Lung (tissue), 11 donors: ENCODE measurements at regions not wholly inside any gene's neighbourhood (a gene's known extent, or its start where the extent isn't known, plus 50 kb on each side); places are given as distances from the start of the nearest gene placed in this dataset.
A peak's percentile ranks its signal among the peaks of the same experiment; 100 is the strongest.
"Not testable (repeated sequence)": the region's sequence is repeated elsewhere in the genome, so short reads cannot be mapped to it uniquely, and the experiment has no call there.

Experiments used
- ATAC-seq: fragments of 200-7000 bp; cut with Tn5 transposase; one replicate; pipeline ENCODE4 v1.9.1; 2020; ENCODE audit warnings: moderate number of reproducible peaks; ENCODE audit not compliant: insufficient read depth, low FRiP score
- DNase-seq, 3 donors: peaks; one replicate each; pipeline ENCODE4 v3.0.0-alpha.2; 2013 to 2017
- H3K27ac ChIP-seq, 2 donors: one replicate each; pipeline ENCODE4 v1.5.1; 2013; ENCODE audit warnings: mild to moderate bottlenecking in 2 of 2, moderate library complexity in 2 of 2, control low read depth in 1 of 2, inconsistent platforms in 1 of 2, low read depth in 1 of 2, low read length in 1 of 2
- H3K27me3 ChIP-seq, 3 donors: one replicate each; pipeline ENCODE4 v1.5.1; 2013; ENCODE audit warnings: low read length in 2 of 3; ENCODE audit not compliant: control insufficient read depth in 3 of 3, insufficient read depth in 3 of 3
- H3K36me3 ChIP-seq, 4 donors: one replicate each; pipeline ENCODE4 v1.5.1; 2013; ENCODE audit warnings: low read length in 4 of 4, mild to moderate bottlenecking in 1 of 4, moderate library complexity in 1 of 4; ENCODE audit not compliant: control insufficient read depth in 4 of 4, insufficient read depth in 4 of 4
- H3K4me1 ChIP-seq, 5 donors: one replicate each; pipeline ENCODE4 v1.5.1; 2013; ENCODE audit warnings: low read length in 5 of 5, mild to moderate bottlenecking in 2 of 5, moderate library complexity in 1 of 5; ENCODE audit not compliant: control insufficient read depth in 5 of 5, insufficient read depth in 5 of 5
- H3K4me3 ChIP-seq: one replicate; pipeline ENCODE4 v1.5.1; 2013; ENCODE audit warnings: mild to moderate bottlenecking, control low read depth, moderate library complexity
- H3K9ac ChIP-seq, 2 donors: one replicate each; pipeline ENCODE4 v1.5.1; 2013; ENCODE audit warnings: low read length in 2 of 2, control low read depth in 1 of 2; ENCODE audit not compliant: insufficient read depth in 1 of 2
- H3K9me3 ChIP-seq, 4 donors: one replicate each; pipeline ENCODE4 v1.5.1; 2013; ENCODE audit warnings: low read length in 3 of 4, mild to moderate bottlenecking in 1 of 4, moderate library complexity in 1 of 4; ENCODE audit not compliant: control insufficient read depth in 4 of 4, insufficient read depth in 3 of 4
- WGBS, 2 donors: extraction: QIAGEN DNeasy Blood & Tissue Kit; methylation state at CpG; one replicate each; pipeline ENCODE4 v1.1.7; 2013; 5-methylcytosine and 5-hydroxymethylcytosine counted together
- TF ChIP-seq, protein P1 (sequence below): IDR thresholded peaks from 2 replicates; pipeline ENCODE4 v1.5.1; 2012; ENCODE audit warnings: mild to moderate bottlenecking; ENCODE audit errors: control extremely low read depth, extremely low read depth
- donor health status: control.
- donor health status: control.
- donor health status: Bipolar disorder and iron deficiency.
- donor health status: healthy.
- donor health status: DM: yes; HTN: yes; CAD: no.

GRCh38 chr12:87338681-87339080 lies 690.5 kb downstream of the C12orf50 start:
- Histone ChIP-seq H3K27me3 (no peaks in the 10 kb centered on the region), H3K27ac (no peak overlapping the region), H3K9ac (no peak overlapping the region), H3K4me1 (no peaks in the 10 kb centered on the region), H3K4me3 (no peak overlapping the region), H3K9me3 (no peaks in the 10 kb centered on the region), H3K36me3 (no peaks in the 10 kb centered on the region)
- ATAC-seq: no peak
- DNase-seq: no peak
- TF ChIP-seq, protein P1, sequence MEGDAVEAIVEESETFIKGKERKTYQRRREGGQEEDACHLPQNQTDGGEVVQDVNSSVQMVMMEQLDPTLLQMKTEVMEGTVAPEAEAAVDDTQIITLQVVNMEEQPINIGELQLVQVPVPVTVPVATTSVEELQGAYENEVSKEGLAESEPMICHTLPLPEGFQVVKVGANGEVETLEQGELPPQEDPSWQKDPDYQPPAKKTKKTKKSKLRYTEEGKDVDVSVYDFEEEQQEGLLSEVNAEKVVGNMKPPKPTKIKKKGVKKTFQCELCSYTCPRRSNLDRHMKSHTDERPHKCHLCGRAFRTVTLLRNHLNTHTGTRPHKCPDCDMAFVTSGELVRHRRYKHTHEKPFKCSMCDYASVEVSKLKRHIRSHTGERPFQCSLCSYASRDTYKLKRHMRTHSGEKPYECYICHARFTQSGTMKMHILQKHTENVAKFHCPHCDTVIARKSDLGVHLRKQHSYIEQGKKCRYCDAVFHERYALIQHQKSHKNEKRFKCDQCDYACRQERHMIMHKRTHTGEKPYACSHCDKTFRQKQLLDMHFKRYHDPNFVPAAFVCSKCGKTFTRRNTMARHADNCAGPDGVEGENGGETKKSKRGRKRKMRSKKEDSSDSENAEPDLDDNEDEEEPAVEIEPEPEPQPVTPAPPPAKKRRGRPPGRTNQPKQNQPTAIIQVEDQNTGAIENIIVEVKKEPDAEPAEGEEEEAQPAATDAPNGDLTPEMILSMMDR: no peak
- WGBS, 2 donors: 69 to 80% methylated on average over 2 of the region's 2 CpGs

DNA sequence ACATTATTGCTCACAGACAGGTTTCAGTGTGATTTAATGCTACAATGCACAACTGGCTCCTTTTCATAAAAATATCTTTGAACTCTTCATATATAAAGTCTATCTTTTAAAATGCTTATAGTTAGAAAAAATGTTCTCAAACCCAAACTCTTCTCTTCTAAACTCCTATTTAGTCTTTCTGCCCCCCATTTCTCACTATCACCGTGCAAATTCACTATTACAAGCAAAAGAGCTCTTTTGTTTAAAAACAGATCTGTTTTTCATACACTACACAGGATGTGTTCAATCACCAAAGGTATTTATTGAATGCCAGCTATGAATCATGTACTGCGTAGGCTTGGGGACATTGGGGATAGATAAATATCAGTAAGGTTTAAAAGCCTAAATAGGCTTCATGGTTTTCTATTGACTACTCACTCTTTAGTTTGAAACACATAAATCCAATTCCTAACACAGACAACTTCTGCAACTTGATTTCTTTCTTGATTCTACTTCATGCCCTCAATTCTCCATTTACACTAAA lies 692.3 kb downstream of the C12orf50 start:
- ATAC-seq: no peak
- no peaks in the 10 kb centered on the region for H3K36me3 ChIP-seq
- TF ChIP-seq, protein P1: no peak
- H3K9me3 ChIP-seq: no peaks in the 10 kb centered on the region
- no peak overlapping the region for H3K4me3 ChIP-seq
- no peaks in the 10 kb centered on the region for H3K4me1 ChIP-seq
- no peak for DNase-seq
- no peaks in the 10 kb centered on the region for H3K27me3 ChIP-seq
- no peak overlapping the region for H3K27ac ChIP-seq
- 64 to 65% methylated on average over 2 of the region's 2 CpGs for WGBS, 2 donors
- H3K9ac ChIP-seq: no peak overlapping the region

DNA sequence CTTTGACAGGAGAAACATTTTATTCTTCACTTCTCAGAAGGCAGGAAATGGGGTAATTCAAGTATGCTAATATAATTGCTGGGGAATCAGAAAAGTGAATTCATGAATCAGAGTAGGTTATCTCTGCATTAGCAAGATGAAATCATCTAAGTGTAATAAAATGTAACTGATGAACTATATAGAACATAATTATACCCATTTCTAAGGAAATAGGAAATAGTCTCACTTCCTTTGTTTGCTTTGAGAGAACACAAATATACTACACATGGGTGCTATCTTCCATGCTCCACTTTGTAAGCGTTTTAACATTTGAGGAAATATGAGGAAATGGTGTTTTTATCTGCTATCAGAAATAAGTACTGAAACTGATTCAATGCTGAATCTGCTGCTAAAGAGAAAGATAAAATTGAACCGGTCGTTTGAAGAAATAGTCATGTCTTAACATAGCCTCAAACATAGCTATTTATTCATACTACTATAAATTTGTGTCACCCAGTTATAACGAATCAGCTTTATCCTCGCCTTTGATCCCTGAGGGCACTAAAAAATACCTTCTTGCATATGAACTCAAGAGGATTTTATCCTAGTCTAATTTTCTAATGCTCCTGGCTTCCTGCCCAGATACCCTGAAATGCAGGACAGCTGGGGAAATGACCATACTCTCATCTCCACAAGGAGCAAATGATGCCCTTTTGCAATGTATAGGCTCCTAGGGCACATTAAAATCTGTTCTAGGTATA lies 696.0 kb downstream of the C12orf50 start:
- Histone ChIP-seq H3K36me3 (no peaks in the 10 kb centered on the region), H3K27ac (no peak overlapping the region), H3K27me3 (no peaks in the 10 kb centered on the region), H3K4me1 (no peaks in the 10 kb centered on the region), H3K4me3 (no peak overlapping the region), H3K9me3 (no peaks in the 10 kb centered on the region), H3K9ac (no peak overlapping the region)
- TF ChIP-seq, protein P1: no peak
- 53 to 70% methylated on average over 5 of the region's 5 CpGs for WGBS, 2 donors
- DNase-seq: peak; percentile 24 to 53 (median 34)
- ATAC-seq: no peak

- not testable (repeated sequence) for H3K27ac ChIP-seq, H3K27me3 ChIP-seq, H3K9me3 ChIP-seq, H3K4me1 ChIP-seq, H3K9ac ChIP-seq, H3K36me3 ChIP-seq, ATAC-seq, DNase-seq, H3K4me3 ChIP-seq
- 95 to 96% methylated on average over 21 to 30 of the region's 30 CpGs for WGBS, 2 donors
Measured at GRCh38 chr12:87330071-87330555, 699.1 kb downstream of the C12orf50 start.
